ENCODE measurements at regions not wholly inside any gene's neighbourhood (a gene's known extent, or its start where the extent isn't known, plus 50 kb on each side); places are given as distances from the start of the nearest gene placed in this dataset.

- Mint-ChIP-seq H3K4me3 (ENCODE audit: unreplicated experiment) (peak overlapping the region; percentile 88), H3K27ac (ENCODE audit: low read depth, unreplicated experiment) (no peak overlapping the region), H3K27me3 (ENCODE audit: insufficient read depth, unreplicated experiment) (no peaks in the 10 kb centered on the region), H3K4me1 (ENCODE audit: insufficient read depth, unreplicated experiment) (peaks cover 10% of the 10 kb centered on the region), H3K36me3 (ENCODE audit: insufficient read depth, unreplicated experiment) (no peaks in the 10 kb centered on the region), H3K9me3 (ENCODE audit: unreplicated experiment) (no peaks in the 10 kb centered on the region)
- intact Hi-C loops (cut with micrococcal nuclease) = no loop called here
- POLR2A ChIA-PET = interaction anchor here (0.9 to 2.4 kb wide), 3 partner anchors 9 to 79 kb away, joined by 3 to 11 read pairs (median 10); no protein-coding TSS in a partner anchor
- no peak for DNase-seq (ENCODE audit: unreplicated experiment)
- no peak for TF ChIP-seq CTCF (IDR thresholded peaks at IDR 0.05; ENCODE audit: unreplicated experiment)
- no TSS peak for BruUV-seq (replicated peaks)
- CTCF ChIA-PET = interaction anchor here (0.6 to 1.0 kb wide), 7 partner anchors 8 to 1567 kb away, joined by 3 to 6 read pairs (median 3); no protein-coding TSS in a partner anchor
These were observed 168.9 kb upstream of the MAF start for GRCh38 chr16:79769270-79769927.

- no peaks in the 10 kb centered on the region for H3K36me3 Mint-ChIP-seq (ENCODE audit: insufficient read depth, unreplicated experiment)
- no TSS peak for BruUV-seq (replicated peaks)
- H3K27me3 Mint-ChIP-seq (ENCODE audit: insufficient read depth, unreplicated experiment) = no peaks in the 10 kb centered on the region
- intact Hi-C loops (cut with micrococcal nuclease) = no loop called here
- no peaks in the 10 kb centered on the region for H3K9me3 Mint-ChIP-seq (ENCODE audit: unreplicated experiment)
- no peak overlapping the region for H3K4me3 Mint-ChIP-seq (ENCODE audit: unreplicated experiment)
- POLR2A ChIA-PET = interaction anchor here (0.5 to 2.2 kb wide), 5 partner anchors 8 to 936 kb away, joined by 3 to 10 read pairs (median 3); no protein-coding TSS in a partner anchor
- CTCF ChIA-PET = interaction anchor here (0.6 to 1.0 kb wide), 7 partner anchors 11 to 665 kb away, joined by 3 to 4 read pairs (median 3); no protein-coding TSS in a partner anchor
- no peak for TF ChIP-seq CTCF (IDR thresholded peaks at IDR 0.05; ENCODE audit: unreplicated experiment)
- H3K27ac Mint-ChIP-seq (ENCODE audit: low read depth, unreplicated experiment) = no peak overlapping the region
- DNase-seq (ENCODE audit: unreplicated experiment) = no peak
- peaks cover 10% of the 10 kb centered on the region for H3K4me1 Mint-ChIP-seq (ENCODE audit: insufficient read depth, unreplicated experiment)
These were observed 167.9 kb upstream of the MAF start for GRCh38 chr16:79768276-79768970.

- H3K27me3 Mint-ChIP-seq (ENCODE audit: insufficient read depth, unreplicated experiment) = no peaks in the 10 kb centered on the region
- ChIA-PET POLR2A (interaction anchor here (0.5 to 1.7 kb wide), 3 partner anchors 15 to 1543 kb away, joined by 3 to 6 read pairs (median 4); no protein-coding TSS in a partner anchor), CTCF (interaction anchor here (0.6 to 1.5 kb wide), 6 partner anchors 10 to 601 kb away, joined by 3 read pairs; no protein-coding TSS in a partner anchor)
- intact Hi-C loops (cut with micrococcal nuclease) = no loop called here
- H3K9me3 Mint-ChIP-seq (ENCODE audit: unreplicated experiment) = no peaks in the 10 kb centered on the region
- no peak overlapping the region for H3K4me3 Mint-ChIP-seq (ENCODE audit: unreplicated experiment)
- H3K27ac Mint-ChIP-seq (ENCODE audit: low read depth, unreplicated experiment) = no peak overlapping the region
- peaks cover 10% of the 10 kb centered on the region for H3K4me1 Mint-ChIP-seq (ENCODE audit: insufficient read depth, unreplicated experiment)
- no peaks in the 10 kb centered on the region for H3K36me3 Mint-ChIP-seq (ENCODE audit: insufficient read depth, unreplicated experiment)
- TF ChIP-seq CTCF (IDR thresholded peaks at IDR 0.05; ENCODE audit: unreplicated experiment) = no peak
- no TSS peak for BruUV-seq (replicated peaks)
- DNase-seq (ENCODE audit: unreplicated experiment) = no peak
These were observed 167.1 kb upstream of the MAF start for GRCh38 chr16:79767421-79768275.

Measured in MCF 10A (cell line).